HG03108 (cell line): ENCODE measurements at regions not wholly inside any gene's neighbourhood (a gene's known extent, or its start where the extent isn't known, plus 50 kb on each side); places are given as distances from the start of the nearest gene placed in this dataset.
"Not testable (repeated sequence)": the region's sequence is repeated elsewhere in the genome, so short reads cannot be mapped to it uniquely, and the experiment has no call there.

Experiments
- ATAC-seq: cut with Tn5 transposase; IDR thresholded peaks from one replicate; pipeline ENCODE4 v1.9.1; 2021; ENCODE audit warnings: moderate library complexity; ENCODE audit not compliant: unreplicated experiment

GRCh38 chr1:60866226-60866900, 216.0 kb upstream of the NFIA start:
- no peak for ATAC-seq

GRCh38 chr1:60865166-60865565, 217.2 kb upstream of the NFIA start:
- no peak for ATAC-seq

- no peak for ATAC-seq
These were observed 217.6 kb upstream of the NFIA start for GRCh38 chr1:60864722-60865121.

GRCh38 chr1:60863131-60863530, 219.2 kb upstream of the NFIA start:
- no peak for ATAC-seq

- ATAC-seq = no peak
These were observed 220.3 kb upstream of the NFIA start for GRCh38 chr1:60861961-60862567.

- ATAC-seq = no peak
These were observed 223.2 kb upstream of the NFIA start for GRCh38 chr1:60859111-60859510.

- ATAC-seq = no peak
These were observed 224.5 kb upstream of the NFIA start for GRCh38 chr1:60857851-60858250.

- no peak for ATAC-seq
These were observed 232.3 kb upstream of the NFIA start for GRCh38 chr1:60850084-60850483.

- no peak for ATAC-seq
These were observed 233.0 kb upstream of the NFIA start for GRCh38 chr1:60849401-60849800.

GRCh38 chr1:60848583-60849188, 233.7 kb upstream of the NFIA start:
- ATAC-seq = no peak

- ATAC-seq = no peak
These were observed 234.3 kb upstream of the NFIA start for GRCh38 chr1:60847855-60848582.

- ATAC-seq = no peak
These were observed 235.0 kb upstream of the NFIA start for GRCh38 chr1:60847391-60847790.

GRCh38 chr1:60845659-60846058, 236.7 kb upstream of the NFIA start:
- not testable (repeated sequence) for ATAC-seq

- ATAC-seq = no peak
These were observed 240.1 kb upstream of the NFIA start for GRCh38 chr1:60842304-60842703.

- no peak for ATAC-seq
These were observed 241.0 kb upstream of the NFIA start for GRCh38 chr1:60841116-60842046.

- ATAC-seq = not testable (repeated sequence)
These were observed 241.9 kb upstream of the NFIA start for GRCh38 chr1:60840476-60840875.

- ATAC-seq = no peak
These were observed 246.7 kb upstream of the NFIA start for GRCh38 chr1:60835649-60836048.

GRCh38 chr1:60833173-60833572, 249.2 kb upstream of the NFIA start:
- ATAC-seq = no peak

GRCh38 chr1:60832367-60832766, 250.0 kb upstream of the NFIA start:
- no peak for ATAC-seq

- ATAC-seq = no peak
These were observed 250.6 kb upstream of the NFIA start for GRCh38 chr1:60831780-60832179.

GRCh38 chr1:60828944-60829343, 253.4 kb upstream of the NFIA start:
- ATAC-seq = no peak
